Sigmoid colon (tissue), 6 donors: ENCODE measurements at regions not wholly inside any gene's neighbourhood (a gene's known extent, or its start where the extent isn't known, plus 50 kb on each side); places are given as distances from the start of the nearest gene placed in this dataset.

Source experiments
- DNase-seq: peaks from one replicate; pipeline ENCODE4 v3.0.0-alpha.2; 2019
- H3K27ac ChIP-seq, 4 donors: fragments of 200-600 bp; sonication (generic); one replicate each; pipeline ENCODE4 v1.5.1; 2016 to 2019; ENCODE audit warnings: mild to moderate bottlenecking in 1 of 4
- H3K27me3 ChIP-seq, 3 donors: fragments of 200-600 bp; sonication (generic); one replicate each; pipeline ENCODE4 v1.5.1; 2019; ENCODE audit warnings: mild to moderate bottlenecking in 1 of 3
- H3K36me3 ChIP-seq, 4 donors: fragments of 200-600 bp; sonication (generic); one replicate each; pipeline ENCODE4 v1.5.1; 2016 to 2019
- H3K4me1 ChIP-seq, 4 donors: fragments of 200-600 bp; sonication (generic); one replicate each; pipeline ENCODE4 v1.5.1; 2017 to 2019
- H3K4me3 ChIP-seq, 4 donors: fragments of 200-600 bp; sonication (generic); one replicate each; pipeline ENCODE4 v1.5.1; 2017 to 2019; ENCODE audit warnings: mild to moderate bottlenecking in 2 of 4, moderate library complexity in 1 of 4
- H3K9me3 ChIP-seq, 4 donors: fragments of 200-600 bp in 3 of 4; sonication (generic) in 3 of 4; one replicate each; pipeline versions ENCODE4 v1.5.1 to v1.6.1; 2013 to 2019
- EP300 ChIP-seq, 4 donors: sonication (generic); formaldehyde crosslinking; IDR thresholded peaks; one replicate each; pipeline ENCODE4 v1.6.1; 2017; ENCODE audit warnings: antibody characterized with exemption in 4 of 4
- POLR2A ChIP-seq, 2 donors: fragments of 450-650 bp; IDR thresholded peaks; one replicate each; pipeline ENCODE4 v1.6.1; 2016; ENCODE audit warnings: antibody characterized with exemption in 2 of 2, mild to moderate bottlenecking in 2 of 2, moderate library complexity in 2 of 2
- POLR2AphosphoS5 ChIP-seq, 4 donors: sonication (generic); formaldehyde crosslinking; IDR thresholded peaks; one replicate each; pipeline ENCODE4 v1.6.1; 2017; ENCODE audit warnings: antibody characterized with exemption in 4 of 4
- WGBS, 2 donors: extraction: QIAGEN DNeasy Blood & Tissue Kit; methylation state at CpG; one replicate each; pipeline ENCODE4 v1.1.7; 2013; 5-methylcytosine and 5-hydroxymethylcytosine counted together
- intact Hi-C: fragments of 100-400 bp; cut with DNase I; formaldehyde crosslinking; loops from one replicate; pipeline ENCODE4 v1.15.1; 2023
- TF ChIP-seq, protein P1 (sequence below), 4 experiments: fragments of 450-650 bp in 3 of 4; fragments of 200-600 bp in 1 of 4; IDR thresholded peaks; one replicate each; pipeline ENCODE4 v1.5.1; 2016 to 2019; ENCODE audit warnings: antibody characterized with exemption in 4 of 4, mild to moderate bottlenecking in 3 of 4, moderate library complexity in 2 of 4
- donor health status: healthy with polysubstance abuse.
- donor health status: healthy.

DNA sequence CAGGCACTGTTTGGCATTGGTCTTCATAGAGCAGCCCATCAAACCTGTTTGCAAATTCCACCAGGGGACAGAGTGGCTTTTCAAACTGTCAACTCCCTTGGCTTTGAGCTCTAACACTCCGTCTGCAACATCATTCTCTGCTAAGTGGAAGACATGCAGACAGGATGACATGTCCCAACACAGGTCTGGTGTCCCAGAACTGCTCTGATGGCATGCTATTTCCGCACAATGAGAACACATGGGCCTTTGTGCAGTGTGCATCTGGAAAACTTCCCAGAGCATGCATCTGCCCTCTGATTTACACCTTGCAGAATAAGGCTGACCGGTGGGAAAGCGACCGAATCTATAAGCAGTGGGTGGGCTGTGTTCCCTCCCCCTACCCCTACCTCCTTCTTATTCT, 212.8 kb upstream of the GYPA start:
- no peak overlapping the region for H3K27ac ChIP-seq
- TF ChIP-seq EP300 (IDR thresholded peaks at IDR 0.05) (no peak), POLR2A (IDR thresholded peaks at IDR 0.05) (no peak), POLR2AphosphoS5 (IDR thresholded peaks at IDR 0.05) (no peak)
- TF ChIP-seq, protein P1, sequence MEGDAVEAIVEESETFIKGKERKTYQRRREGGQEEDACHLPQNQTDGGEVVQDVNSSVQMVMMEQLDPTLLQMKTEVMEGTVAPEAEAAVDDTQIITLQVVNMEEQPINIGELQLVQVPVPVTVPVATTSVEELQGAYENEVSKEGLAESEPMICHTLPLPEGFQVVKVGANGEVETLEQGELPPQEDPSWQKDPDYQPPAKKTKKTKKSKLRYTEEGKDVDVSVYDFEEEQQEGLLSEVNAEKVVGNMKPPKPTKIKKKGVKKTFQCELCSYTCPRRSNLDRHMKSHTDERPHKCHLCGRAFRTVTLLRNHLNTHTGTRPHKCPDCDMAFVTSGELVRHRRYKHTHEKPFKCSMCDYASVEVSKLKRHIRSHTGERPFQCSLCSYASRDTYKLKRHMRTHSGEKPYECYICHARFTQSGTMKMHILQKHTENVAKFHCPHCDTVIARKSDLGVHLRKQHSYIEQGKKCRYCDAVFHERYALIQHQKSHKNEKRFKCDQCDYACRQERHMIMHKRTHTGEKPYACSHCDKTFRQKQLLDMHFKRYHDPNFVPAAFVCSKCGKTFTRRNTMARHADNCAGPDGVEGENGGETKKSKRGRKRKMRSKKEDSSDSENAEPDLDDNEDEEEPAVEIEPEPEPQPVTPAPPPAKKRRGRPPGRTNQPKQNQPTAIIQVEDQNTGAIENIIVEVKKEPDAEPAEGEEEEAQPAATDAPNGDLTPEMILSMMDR (IDR thresholded peaks at IDR 0.05) = no peak
- no peaks in the 10 kb centered on the region for H3K9me3 ChIP-seq
- no peak overlapping the region for H3K4me3 ChIP-seq
- no peaks in the 10 kb centered on the region for H3K36me3 ChIP-seq
- intact Hi-C loops = no loop called here
- 77 to 78% methylated on average over 5 of the region's 5 CpGs for WGBS, 2 donors
- DNase-seq = no peak
- no peaks in the 10 kb centered on the region for H3K27me3 ChIP-seq
- no peaks in the 10 kb centered on the region for H3K4me1 ChIP-seq

DNA sequence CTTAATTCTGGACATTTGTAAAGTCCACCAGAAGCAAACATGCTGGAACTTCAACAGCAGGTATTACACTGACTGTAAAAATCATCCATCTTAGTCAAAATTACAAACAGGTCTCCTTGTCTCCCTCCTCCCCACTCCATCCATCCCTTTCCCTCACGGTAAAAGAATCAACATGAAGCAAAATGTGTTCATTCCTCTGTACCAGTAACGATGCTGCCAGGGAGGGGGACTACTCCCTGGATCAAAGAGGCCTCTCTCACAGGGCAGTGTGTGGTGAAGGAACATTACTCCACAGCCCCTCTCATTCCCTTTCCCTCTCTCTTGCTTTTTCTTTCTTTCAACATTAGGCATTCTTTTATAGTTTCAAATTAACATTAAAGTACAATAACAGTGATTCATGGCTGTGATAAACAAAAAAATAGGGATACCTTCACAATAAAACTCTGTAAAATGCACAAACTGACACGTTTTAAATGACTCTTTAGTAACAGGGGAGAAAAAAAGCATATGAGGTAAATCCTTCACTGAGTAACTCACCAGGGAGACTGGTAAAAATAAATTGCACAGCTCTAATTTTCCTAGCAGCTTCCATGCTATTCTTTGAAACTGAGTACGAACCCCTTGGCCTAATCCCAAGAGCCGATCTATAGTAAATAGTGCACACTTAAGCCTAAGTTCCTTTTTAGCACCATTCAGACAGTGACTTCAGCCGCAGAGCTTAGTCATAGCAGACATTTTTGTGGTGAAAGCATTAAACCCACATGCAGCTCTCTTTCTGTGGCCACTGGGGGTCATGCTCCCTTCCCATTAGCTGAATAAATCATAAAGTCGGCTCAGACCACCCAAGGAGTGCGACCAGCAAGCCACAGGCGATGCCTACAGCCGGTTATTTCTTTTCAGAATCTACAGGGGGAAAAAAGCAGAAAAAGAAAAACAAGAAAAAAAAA, 215.6 kb upstream of the GYPA start:
- Histone ChIP-seq H3K4me1 (no peaks in the 10 kb centered on the region), H3K4me3 (no peak overlapping the region)
- intact Hi-C loops = no loop called here

GRCh38 chr4:144356941-144357381, 216.4 kb upstream of the GYPA start:
- intact Hi-C loops = no loop called here
- DNase-seq = no peak
- TF ChIP-seq POLR2AphosphoS5 (IDR thresholded peaks at IDR 0.05) (no peak), POLR2A (IDR thresholded peaks at IDR 0.05) (no peak)
- TF ChIP-seq, protein P1 (IDR thresholded peaks at IDR 0.05) = no peak
- Histone ChIP-seq H3K9me3 (no peaks in the 10 kb centered on the region), H3K4me3 (no peak overlapping the region), H3K27me3 (no peaks in the 10 kb centered on the region), H3K4me1 (no peaks in the 10 kb centered on the region), H3K27ac (no peak overlapping the region), H3K36me3 (no peaks in the 10 kb centered on the region)
- WGBS, 2 donors = 40 to 45% methylated on average over 9 of the region's 9 CpGs

More for the DNA sequence above, 215.6 kb upstream of the GYPA start:
- 26 to 28% methylated on average over 10 of the region's 10 CpGs for WGBS, 2 donors
- TF ChIP-seq EP300 (IDR thresholded peaks at IDR 0.05) = no peak
- TF ChIP-seq POLR2A (IDR thresholded peaks at IDR 0.05) = no peak
- TF ChIP-seq, protein P1 (IDR thresholded peaks at IDR 0.05) = no peak
- no peak for TF ChIP-seq POLR2AphosphoS5 (IDR thresholded peaks at IDR 0.05)
- Histone ChIP-seq H3K9me3 (no peaks in the 10 kb centered on the region), H3K36me3 (no peaks in the 10 kb centered on the region), H3K27ac (no peak overlapping the region), H3K27me3 (no peaks in the 10 kb centered on the region)
- DNase-seq = no peak

DNA sequence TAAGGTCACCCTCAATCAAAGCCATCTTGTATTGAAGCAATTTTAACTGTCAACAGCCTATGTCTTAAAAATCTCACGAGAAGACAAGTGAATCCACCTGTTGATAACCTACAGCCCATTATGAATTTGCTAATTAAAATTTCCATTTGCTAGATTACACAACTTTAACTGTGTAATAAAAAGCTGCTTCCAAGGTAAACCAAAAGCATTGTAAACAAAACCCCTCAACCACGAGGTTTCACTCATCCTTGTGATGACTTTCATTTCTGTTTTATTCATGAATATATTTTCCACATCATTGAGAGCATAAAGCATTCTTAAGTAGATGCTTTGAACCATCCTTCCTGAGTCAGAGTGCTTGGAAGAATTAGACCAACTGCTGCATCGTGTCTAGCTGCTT, 217.5 kb upstream of the GYPA start:
- Histone ChIP-seq H3K4me1 (no peaks in the 10 kb centered on the region), H3K36me3 (no peaks in the 10 kb centered on the region), H3K27ac (no peak overlapping the region), H3K9me3 (no peaks in the 10 kb centered on the region), H3K4me3 (no peak overlapping the region), H3K27me3 (no peaks in the 10 kb centered on the region)
- intact Hi-C loops = no loop called here
- 19 to 37% methylated on average over 3 of the region's 3 CpGs for WGBS, 2 donors
- no peak for DNase-seq
- TF ChIP-seq, protein P1 (IDR thresholded peaks at IDR 0.05) = no peak
- TF ChIP-seq EP300 (IDR thresholded peaks at IDR 0.05) (no peak), POLR2AphosphoS5 (IDR thresholded peaks at IDR 0.05) (no peak), POLR2A (IDR thresholded peaks at IDR 0.05) (no peak)
